ENCODE measurements at regions not wholly inside any gene's neighbourhood (a gene's known extent, or its start where the extent isn't known, plus 50 kb on each side); places are given as distances from the start of the nearest gene placed in this dataset.
"Not testable (repeated sequence)": the region's sequence is repeated elsewhere in the genome, so short reads cannot be mapped to it uniquely, and the experiment has no call there.

DNA sequence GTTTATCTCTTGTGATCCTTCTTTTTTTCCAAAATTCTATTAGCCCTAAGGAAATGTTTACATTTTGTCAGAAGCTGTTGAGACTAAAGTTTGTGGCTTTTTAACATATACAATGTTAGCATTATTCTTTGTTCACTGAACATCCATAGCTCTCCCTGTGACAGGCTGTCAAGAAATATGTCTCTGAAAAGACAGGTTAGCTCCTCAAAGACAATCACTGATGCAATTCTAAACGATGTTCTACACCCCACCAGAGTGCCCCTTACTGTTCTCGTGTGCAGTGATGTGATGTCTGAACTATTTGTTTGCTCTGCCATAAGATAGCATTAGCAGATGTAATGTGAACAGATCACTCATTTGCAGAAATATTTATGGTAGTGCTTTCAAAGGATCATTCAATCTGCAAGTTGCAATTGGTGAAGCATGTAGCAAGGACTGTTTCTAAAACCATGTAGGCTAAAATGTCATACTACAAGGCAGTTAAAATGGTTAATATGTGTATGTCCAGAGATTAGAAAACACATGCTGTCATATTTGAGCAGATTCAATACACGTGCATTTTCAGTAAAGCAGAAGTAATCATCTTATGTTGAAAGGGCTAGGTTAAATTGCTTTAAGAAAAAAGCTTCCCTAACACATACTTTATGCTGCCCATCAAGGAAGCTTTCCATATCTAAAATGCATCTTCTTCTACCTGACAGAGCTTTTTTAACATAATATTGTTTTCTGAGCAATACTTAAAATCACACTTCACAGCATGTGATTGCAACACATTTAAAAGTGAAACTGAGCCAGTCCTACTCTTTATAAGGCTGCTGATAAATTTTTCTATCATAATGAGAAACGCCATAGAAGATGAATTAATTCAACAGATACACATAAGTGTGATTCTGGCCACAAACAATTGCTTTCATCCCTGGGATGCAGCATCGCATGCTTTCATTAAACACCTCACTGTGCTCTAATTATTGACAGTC is 285.7 kb upstream of the UBE2E3 start:
- no peak for DNase-seq

DNA sequence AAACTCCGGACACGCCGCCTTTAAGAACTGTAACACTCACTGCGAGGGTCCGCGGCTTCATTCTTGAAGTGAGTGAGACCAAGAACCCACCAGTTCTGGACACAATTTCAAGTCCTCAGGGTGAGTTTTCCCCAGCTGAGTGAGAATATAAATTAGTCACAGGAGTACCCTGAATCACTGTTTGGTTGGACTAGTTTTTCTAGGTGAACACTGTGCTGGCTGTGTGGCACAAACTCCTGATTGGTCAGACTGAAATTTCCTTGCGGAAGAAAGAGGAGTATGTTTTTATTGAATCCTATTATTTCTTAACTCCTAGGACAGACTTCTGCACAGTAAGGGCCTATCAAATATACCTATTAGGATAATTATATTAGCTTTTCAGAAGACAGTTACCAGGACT is 288.1 kb upstream of the UBE2E3 start:
- no peak for DNase-seq

DNA sequence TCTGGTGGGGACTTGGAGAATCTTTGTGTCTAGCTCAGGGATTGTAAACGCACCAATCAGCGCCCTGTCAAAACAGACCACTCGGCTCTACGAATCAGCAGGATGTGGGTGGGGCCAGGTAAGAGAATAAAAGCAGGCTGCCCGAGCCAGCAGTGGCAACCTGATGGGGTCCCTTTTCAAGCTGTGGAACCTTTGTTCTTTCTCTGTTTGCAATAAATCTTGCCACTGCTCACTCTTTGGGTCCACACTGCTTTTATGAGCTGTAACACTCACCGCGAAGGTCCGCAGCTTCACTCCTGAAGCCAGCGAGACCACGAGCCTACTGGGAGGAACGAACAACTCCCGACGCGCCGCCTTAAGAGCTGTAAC is 288.6 kb upstream of the UBE2E3 start:
- DNase-seq: not testable (repeated sequence)

DNA sequence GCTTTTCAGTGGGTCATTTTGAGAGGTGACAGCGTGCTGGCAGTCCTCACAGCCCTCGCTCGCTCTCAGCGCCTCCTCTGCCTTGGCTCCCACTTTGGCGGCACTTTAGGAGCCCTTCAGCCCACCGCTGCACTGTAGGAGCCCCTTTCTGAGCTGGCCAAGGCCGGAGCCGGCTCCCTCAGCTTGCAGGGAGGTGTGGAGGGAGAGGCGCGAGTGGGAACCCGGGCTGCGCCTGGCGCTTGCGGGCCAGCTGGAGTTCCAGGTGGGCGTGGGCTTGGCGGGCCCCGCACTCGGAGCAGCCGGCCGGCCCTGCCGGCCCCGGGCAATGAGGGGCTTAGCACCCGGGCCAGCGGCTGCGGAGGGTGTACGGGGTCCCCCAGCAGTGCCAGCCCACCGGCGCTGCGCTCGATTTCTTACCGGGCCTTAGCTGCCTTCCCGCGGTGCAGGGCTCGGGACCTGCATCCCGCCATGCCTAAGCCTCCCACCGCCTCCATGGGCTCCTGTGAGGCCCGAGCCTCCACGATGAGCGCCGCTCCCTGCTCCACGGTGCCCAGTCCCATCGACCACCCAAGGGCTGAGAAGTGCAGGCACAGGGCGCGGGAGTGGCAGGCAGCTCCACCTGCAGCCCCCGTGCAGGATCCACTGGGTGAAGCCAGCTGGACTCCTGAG is 289.1 kb upstream of the UBE2E3 start:
- not testable (repeated sequence) for DNase-seq

DNA sequence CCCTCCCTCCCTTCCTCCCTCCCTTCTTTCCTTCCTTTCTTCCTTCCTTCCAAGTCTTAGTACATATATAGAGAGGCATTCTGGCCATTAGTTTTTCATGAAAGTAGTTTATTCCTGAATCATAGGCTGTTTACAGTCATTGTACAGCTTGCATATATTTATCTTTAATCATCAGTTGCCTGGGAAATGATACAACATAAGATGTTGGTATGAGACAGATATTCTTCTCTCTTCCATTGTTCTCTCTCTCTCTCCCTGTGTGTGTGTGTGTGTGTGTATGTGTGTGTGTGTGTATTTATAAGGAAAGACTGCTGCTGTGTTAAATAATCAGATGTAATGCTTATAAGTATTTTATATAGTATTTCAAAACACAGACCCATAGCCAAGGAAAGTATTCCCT is 289.8 kb upstream of the UBE2E3 start:
- no peak for DNase-seq

DNA sequence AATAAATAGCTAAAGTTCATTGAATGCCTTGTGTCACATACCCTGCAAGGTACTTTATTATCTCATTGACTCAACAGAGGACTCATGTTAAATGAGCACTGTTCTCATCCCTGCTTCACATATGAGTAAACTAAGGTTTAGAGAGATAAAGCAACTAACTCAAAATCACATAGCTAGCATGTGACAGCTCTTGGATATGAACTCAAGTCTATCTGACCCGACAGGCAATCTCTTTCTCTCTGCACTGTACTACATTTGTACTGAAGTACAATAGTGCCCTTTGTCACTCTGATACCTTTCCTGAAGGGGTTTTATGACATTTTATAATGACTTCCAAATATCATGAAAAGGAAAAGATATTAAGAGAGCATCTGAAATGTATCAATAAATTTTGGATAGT is 297.5 kb upstream of the UBE2E3 start:
- no peak for DNase-seq

DNA sequence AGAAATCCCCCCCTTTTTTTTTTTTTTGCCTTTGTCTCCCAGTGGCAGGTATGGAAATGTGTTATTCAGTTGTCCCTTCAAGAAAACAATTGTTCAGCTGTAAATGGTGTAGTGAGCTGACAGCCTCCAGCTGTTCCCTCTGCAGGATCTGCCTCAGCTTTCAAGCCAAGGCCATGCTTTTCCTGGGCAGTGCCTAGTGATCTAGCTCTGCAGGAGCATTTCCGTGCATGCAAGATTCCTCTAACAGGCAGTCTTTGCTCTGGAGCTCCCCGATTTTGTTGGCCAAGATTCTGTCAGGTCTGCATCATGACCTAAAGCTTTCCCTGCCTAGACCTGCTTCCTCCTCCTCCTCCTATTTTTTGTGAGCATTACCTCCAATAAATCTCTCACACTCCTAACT is 300.7 kb upstream of the UBE2E3 start:
- no peak for DNase-seq

DNA sequence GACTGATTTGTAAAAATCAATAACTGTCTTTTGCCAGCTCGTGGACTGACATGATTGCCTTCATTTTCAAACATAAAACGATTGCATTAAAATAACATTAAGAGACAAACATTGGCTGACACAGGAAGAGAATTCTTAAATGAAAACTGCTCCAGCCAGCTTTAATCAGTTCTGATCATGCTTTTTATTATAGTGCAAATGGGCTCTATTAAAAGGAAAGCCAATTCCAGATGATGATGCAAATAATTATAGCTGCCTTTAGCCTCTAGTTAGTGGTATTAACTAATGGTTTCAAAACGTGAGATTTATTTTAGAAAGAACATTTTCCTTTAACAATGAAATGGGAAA is 301.8 kb upstream of the UBE2E3 start:
- no peak for DNase-seq

DNA sequence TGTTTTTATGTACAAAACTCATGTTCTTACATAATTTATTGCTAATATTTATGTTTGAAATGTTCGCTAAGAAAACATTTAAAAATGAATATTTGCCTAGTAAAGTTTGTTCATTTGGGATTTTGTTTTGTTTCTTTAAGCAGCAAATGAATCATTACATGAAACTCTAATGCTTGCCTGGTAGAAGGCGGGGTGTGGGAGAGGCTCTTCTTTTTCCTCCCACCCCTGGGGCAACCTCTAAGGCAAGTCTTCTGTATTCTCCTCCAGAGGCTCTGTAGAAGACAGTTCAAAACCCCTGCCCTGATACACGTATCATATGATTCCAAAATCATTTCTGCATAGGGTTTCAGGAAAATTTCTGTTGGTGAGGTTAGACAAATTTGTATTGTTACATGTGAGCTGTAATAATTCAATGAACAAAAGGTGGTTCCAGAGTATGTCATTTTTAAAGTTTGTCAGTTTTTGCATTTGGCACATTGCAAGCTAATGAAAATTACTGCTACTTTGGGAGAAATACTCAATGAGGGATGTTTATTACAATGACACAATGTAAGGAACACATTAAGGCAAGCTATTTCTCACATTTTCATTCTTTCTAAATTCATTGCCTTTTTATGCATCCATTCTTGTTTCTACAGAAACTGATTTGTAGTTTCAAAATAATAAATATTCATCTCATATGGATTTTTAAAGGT is 302.3 kb upstream of the UBE2E3 start:
- no peak for DNase-seq

DNA sequence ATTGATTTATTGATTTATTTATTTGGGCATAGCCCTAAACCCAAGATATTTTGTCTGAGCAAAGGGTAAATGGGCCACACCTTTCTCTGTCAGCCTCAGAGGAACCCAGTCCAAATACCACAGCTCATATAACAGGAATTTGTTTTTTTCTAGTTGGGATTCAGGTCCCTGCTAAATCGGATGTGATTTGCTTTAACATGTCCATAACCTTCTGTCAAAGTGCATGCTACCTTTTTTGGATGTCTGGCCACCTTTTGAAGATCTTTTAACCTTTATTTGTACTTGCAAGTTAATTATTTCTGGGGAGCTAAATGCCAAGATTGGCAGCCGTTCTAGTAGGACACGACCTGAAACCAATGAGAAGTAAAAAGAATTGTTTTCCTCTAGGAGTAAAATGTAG is 303.2 kb upstream of the UBE2E3 start:
- no peak for DNase-seq

DNA sequence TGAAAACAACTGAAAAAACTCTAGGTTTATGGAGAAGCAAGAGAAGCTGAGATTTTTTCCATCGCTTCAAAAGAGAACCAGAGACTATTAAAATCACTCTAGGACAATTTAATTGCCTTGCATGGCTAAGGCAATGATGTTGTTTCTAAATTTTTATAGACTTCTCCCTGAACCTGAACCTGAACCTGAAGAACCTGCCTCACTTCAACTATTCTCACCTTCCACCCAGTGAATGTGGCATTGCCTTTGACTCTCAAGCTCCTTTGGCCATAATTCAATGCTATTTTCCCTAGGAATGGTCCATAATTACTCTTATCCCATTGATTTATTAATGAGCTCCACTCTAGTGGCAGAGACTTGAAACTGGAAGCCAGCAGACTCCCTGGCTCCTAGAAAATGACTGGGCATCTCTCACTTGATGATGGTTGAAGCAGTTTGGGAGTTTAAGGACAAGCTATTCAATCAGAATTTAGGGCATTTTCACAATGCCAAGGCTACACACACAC is 303.8 kb upstream of the UBE2E3 start:
- DNase-seq: no peak

DNA sequence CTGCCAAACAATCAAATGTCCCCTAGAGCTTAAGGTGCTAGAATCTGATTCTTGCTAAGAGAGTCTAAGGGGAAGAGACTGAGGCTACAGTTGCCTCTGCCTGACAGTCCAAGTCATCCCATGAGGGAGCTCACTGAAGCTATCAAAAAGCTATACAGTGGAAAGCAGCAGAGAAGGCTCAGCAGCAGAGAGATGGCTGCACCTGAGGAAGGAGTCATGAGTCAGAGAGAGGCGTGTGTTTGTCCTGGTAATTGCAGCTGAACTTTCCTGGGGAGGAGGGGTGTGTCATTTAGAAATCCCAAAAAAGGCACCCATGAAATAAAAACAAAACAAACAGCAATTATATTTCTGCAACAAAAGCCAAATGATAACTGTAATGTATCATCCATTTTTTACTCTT is 305.2 kb upstream of the UBE2E3 start:
- no peak for DNase-seq

DNA sequence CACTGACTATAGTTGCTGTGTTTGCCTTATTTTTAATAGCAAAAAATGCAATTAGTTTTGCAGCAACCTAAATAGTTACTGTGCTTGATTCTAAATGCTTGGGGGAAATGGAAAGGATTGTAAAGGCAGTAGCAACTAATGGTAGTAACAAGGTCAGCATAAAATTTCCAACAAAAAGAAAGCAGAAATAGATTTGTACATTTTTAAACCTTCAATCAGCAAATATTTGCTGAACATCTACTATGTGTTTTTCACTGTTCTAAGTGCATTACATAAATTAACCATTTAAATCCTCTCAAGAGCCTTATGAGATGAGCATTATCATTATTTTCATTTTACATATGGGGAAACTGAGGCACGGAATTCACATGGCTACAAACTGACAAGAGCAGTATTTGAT is 308.0 kb upstream of the UBE2E3 start:
- DNase-seq: no peak

DNA sequence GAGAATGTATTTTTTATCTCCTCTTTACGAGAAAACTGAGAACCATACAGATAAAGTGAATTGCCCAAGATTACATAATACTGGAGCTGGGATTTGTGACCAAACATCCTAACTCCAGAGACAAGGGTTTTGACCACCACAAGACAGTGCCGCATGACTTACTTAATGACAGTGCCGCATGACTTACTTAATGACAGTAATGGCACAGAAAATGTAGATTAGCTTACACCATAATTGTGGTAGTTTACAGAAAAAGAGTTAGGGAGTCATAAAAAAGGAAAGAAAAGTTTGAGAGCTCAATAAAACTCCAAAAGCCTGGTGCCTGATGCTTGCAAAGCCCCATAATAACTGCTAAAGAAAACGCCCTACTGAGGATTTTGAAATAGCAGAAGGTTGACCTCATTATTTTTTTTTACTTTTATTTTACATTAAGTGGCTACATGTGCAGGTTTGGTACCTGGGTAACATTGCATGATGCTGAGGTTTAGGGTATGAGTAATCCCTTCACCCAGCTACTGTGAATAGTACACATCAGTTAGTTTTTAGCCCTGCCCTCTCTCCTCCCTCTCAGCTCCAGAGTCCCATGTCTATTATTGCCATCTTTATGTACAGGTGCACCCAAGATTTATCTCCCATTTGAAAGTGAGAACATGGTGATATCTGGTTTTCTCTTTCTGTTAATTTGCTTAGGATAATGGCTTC is 310.0 kb upstream of the UBE2E3 start:
- DNase-seq: no peak

DNA sequence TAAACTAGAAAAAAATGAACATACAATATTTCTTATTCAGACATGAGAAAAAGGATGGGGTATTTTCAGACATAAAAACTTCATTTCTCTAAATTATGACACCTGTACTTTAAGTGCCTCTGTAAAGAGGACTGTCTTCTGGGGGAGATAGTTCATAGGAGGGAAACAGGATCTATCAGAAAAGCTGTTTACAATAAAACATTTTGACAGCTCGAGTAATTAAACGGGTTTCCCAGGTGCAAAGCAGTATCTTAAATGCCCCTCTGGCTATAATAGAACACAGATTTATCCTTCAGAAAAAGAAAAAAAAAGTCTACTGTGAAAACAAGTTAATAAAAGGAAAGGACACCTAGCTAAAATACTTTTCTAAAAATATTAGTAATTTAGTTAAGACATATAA is 311.4 kb upstream of the UBE2E3 start:
- no peak for DNase-seq

DNA sequence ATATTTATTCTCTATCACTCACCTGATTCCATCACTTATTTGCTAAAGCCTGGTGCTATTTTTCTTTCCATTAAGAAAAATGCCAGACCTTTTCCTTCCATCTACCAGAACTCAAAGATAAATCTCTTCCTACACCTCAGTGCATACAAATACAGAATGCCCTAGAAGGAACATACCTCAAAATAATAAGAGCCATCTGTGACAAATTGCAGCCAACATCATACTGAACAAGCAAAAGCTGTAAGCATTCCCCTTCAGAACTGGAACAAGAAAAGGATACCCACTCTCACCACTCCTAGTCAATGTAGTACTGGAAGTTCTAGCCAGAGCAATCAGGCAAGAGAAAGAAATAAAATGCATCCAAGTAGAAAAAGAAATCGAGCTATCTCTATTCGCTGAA is 315.9 kb upstream of the UBE2E3 start:
- DNase-seq: no peak

DNA sequence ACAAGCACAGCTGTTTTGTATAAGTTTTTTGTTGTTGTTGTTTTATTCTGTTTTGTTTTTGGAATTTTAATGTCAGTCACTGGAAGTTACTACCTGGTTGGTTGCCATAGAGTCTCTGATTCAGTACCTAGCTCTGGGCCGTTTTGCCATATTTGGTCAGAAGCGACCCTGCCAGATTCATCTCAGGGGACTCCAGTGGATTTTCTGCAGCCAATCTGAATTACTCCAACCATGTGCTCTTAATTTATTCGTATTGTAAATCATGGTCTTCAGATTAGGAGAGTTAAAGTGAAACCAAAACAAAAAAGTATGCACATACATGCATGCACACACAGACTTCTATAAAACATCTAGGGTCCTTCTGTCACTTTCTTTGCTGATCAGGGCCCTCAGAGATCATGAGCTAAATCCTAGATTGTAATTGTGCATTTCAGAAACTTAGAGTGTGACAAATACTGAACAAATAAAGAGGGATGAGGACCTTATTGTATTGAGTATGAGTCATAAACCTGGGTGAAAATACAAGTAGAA is 317.4 kb upstream of the UBE2E3 start:
- no peak for DNase-seq

DNA sequence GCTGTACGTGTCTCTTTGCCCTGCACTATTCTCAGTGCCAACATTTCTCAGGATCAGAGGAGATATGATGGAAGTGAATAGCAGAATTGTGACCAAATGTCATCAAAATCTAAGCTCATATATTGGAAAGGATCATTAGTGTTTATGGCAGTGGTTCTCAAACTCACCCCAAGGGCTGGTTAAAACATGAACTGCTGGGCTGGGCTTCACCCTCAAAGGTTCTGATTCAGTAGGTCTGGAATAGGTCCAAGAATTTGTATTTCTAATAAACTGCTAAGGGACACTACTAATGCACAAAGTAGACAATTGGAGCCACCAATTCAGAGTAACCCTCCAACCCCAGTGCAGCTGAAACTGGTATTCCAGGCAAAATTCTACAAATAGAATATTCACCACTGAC is 317.9 kb upstream of the UBE2E3 start:
- no peak for DNase-seq

DNA sequence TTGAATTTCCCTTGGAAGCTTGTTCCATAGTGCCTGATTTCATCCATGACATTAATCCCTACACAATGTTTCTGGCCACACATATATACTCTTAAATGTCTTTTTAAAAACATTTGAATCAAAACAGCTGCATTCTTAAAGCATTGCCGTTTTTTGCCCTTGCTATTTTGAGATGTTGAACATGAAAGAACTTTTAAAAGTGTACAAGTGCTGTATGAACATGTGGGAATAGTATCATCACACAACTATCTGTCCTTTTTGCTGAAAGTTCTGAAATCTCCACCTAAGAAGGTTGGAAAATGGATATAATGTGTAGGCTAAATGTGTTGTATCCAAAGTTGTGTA is 318.7 kb upstream of the UBE2E3 start:
- DNase-seq: no peak

DNA sequence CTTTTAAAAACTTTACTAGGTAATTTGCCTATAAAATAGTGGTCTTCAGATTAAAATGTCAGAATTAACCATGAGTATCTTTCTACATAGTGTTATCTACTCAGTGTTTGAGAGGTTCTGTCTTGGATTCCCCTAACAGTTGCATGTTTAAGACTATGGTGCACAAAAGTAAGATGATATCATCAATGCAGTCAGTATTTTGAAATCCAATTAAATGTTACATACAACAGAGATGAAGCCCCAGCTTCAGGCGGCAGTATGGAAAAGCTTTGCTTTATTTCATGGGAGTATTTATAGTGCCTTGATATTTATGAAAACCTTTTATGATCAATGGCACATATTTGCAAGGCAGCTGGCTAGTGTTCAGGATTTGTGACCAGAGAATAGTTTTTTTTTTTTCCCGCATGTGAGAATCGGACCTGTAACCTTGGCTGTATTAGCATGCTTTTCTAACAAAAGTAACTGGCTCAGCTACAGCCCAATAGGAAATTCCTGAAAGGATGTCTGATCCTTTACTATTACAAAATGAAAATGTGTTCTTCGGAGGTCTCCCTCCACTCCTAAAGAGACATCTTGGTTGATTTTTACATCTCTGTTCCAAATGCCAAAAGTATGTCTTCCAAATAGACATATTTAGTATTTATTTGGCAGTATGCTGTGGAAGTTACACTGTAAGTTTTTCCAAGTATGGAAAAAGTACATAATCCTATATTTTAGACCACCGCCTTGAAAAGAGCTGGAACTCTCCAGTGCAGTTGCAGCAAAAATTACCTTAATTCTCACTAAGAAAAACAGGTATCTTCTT is 319.3 kb upstream of the UBE2E3 start:
- DNase-seq: no peak

DNA sequence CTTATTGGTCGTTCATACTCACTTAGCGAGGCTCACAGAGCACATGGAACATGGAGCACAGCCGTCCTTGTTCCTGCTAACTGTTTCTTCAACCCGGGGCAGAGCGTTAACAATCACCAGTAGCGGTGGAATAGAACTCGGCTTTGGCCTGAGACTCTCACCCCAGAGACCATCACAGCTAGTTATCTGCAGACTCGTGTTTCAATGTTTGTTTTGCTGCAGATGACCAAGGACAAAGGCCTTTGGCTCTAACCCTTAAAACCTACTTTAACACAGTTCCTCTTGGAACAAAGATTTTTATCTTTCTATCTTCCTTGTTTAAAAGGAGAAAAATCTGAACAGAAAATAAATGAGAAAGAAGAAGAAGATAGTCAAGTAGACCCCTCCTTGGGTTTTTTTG is 320.2 kb upstream of the UBE2E3 start:
- DNase-seq: no peak

DNA sequence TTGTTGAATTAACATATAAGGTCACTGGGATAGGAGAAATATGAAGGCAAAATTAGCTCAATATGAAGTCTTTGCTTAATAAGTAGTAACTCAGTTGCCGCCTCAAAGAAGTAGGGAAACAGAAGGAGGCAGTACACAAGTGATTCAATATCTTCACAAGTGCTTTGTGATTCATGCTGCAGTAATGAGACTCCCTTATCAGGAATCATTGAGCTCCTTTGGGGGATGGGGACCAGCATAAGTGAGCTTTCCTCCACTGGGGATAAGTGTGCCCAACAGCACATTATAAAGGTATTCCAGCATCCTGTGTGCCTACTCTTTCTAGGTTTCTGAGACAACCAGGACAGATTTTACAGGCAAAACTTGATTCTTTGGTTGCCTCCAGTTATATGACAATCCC is 323.4 kb upstream of the UBE2E3 start:
- no peak for DNase-seq

Data from activated naive CD4-positive, alpha-beta T cell treated with Interleukin-2 at 50 U/mL for 16 hours (primary cell).